ENCODE measurements at regions not wholly inside any gene's neighbourhood (a gene's known extent, or its start where the extent isn't known, plus 50 kb on each side); places are given as distances from the start of the nearest gene placed in this dataset.

- Histone ChIP-seq H3K27ac (no peak overlapping the region), H3K4me3 (ENCODE audit: low read depth, low read length) (no peak overlapping the region), H3K36me3 (replicated peaks) (no peaks in the 10 kb centered on the region), H3K27me3 (replicated peaks) (no peaks in the 10 kb centered on the region)
- DNase-seq = no peak
- TF ChIP-seq CTCF (IDR thresholded peaks at IDR 0.05; ENCODE audit: low read depth, low read length, missing control alignments) = no peak
- in situ Hi-C loops (cut with HindIII; ENCODE audit: low pct_ligation_motif_present, low sequenced_read_pairs) = no loop called here
Observed at GRCh38 chr11:82462608-82463242, 270.9 kb downstream of the FAM181B start.

GRCh38 chr11:82458761-82459160, 274.9 kb downstream of the FAM181B start:
- no peak for TF ChIP-seq CTCF (IDR thresholded peaks at IDR 0.05; ENCODE audit: low read depth, low read length, missing control alignments)
- in situ Hi-C loops (cut with HindIII; ENCODE audit: low pct_ligation_motif_present, low sequenced_read_pairs) = no loop called here
- no peak overlapping the region for H3K4me3 ChIP-seq (ENCODE audit: low read depth, low read length)
- H3K27ac ChIP-seq = no peak overlapping the region
- DNase-seq = no peak
- H3K36me3 ChIP-seq (replicated peaks) = no peaks in the 10 kb centered on the region
- H3K27me3 ChIP-seq (replicated peaks) = no peaks in the 10 kb centered on the region

- in situ Hi-C loops (cut with HindIII; ENCODE audit: low pct_ligation_motif_present, low sequenced_read_pairs) = no loop called here
- no peaks in the 10 kb centered on the region for H3K36me3 ChIP-seq (replicated peaks)
- DNase-seq = no peak
- no peaks in the 10 kb centered on the region for H3K27me3 ChIP-seq (replicated peaks)
- no peak overlapping the region for H3K4me3 ChIP-seq (ENCODE audit: low read depth, low read length)
- no peak overlapping the region for H3K27ac ChIP-seq
- no peak for TF ChIP-seq CTCF (IDR thresholded peaks at IDR 0.05; ENCODE audit: low read depth, low read length, missing control alignments)
Observed at GRCh38 chr11:82458147-82458546, 275.5 kb downstream of the FAM181B start.

GRCh38 chr11:82450996-82451395, 282.7 kb downstream of the FAM181B start:
- DNase-seq = no peak
- H3K36me3 ChIP-seq (replicated peaks) = no peaks in the 10 kb centered on the region
- H3K27me3 ChIP-seq (replicated peaks) = no peaks in the 10 kb centered on the region
- no peak for TF ChIP-seq CTCF (IDR thresholded peaks at IDR 0.05; ENCODE audit: low read depth, low read length, missing control alignments)
- no peak overlapping the region for H3K27ac ChIP-seq
- H3K4me3 ChIP-seq (ENCODE audit: low read depth, low read length) = no peak overlapping the region
- in situ Hi-C loops (cut with HindIII; ENCODE audit: low pct_ligation_motif_present, low sequenced_read_pairs) = no loop called here

GRCh38 chr11:82406611-82407010, 327.1 kb downstream of the FAM181B start:
- H3K27me3 ChIP-seq (replicated peaks) = no peaks in the 10 kb centered on the region
- H3K4me3 ChIP-seq (ENCODE audit: low read depth, low read length) = no peak overlapping the region
- no peaks in the 10 kb centered on the region for H3K36me3 ChIP-seq (replicated peaks)
- DNase-seq = no peak
- in situ Hi-C loops (cut with HindIII; ENCODE audit: low pct_ligation_motif_present, low sequenced_read_pairs) = no loop called here
- H3K27ac ChIP-seq = no peak overlapping the region
- TF ChIP-seq CTCF (IDR thresholded peaks at IDR 0.05; ENCODE audit: low read depth, low read length, missing control alignments) = no peak

- Histone ChIP-seq H3K36me3 (replicated peaks) (no peaks in the 10 kb centered on the region), H3K27me3 (replicated peaks) (no peaks in the 10 kb centered on the region), H3K27ac (no peak overlapping the region), H3K4me3 (ENCODE audit: low read depth, low read length) (no peak overlapping the region)
- DNase-seq = no peak
- in situ Hi-C loops (cut with HindIII; ENCODE audit: low pct_ligation_motif_present, low sequenced_read_pairs) = no loop called here
- TF ChIP-seq CTCF (IDR thresholded peaks at IDR 0.05; ENCODE audit: low read depth, low read length, missing control alignments) = no peak
Observed at GRCh38 chr11:82405421-82405820, 328.2 kb downstream of the FAM181B start.

All from brain microvascular endothelial cell (primary cell).